ENCODE measurements at regions not wholly inside any gene's neighbourhood (a gene's known extent, or its start where the extent isn't known, plus 50 kb on each side); places are given as distances from the start of the nearest gene placed in this dataset.
"Not testable (repeated sequence)": the region's sequence is repeated elsewhere in the genome, so short reads cannot be mapped to it uniquely, and the experiment has no call there.

DNA sequence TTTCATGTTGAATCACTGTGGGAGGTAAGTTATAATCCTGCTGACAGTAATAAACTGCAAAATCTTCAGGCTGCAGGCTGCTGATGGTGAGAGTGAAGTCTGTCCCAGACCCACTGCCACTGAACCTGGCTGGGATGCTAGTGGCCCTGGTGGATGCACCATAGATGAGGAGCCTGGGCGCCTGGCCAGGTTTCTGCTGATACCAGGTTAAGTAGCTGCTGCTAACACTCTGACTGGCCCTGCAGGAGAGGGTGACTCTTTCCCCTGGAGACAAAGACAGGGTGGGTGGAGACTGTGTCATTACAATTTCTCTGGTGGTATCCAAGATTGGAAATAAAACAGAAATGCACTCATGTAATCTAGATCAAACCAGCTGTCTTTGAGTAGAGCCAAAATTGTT lies 287.0 kb downstream of the RPIA start:
- TF ChIP-seq, protein P1, sequence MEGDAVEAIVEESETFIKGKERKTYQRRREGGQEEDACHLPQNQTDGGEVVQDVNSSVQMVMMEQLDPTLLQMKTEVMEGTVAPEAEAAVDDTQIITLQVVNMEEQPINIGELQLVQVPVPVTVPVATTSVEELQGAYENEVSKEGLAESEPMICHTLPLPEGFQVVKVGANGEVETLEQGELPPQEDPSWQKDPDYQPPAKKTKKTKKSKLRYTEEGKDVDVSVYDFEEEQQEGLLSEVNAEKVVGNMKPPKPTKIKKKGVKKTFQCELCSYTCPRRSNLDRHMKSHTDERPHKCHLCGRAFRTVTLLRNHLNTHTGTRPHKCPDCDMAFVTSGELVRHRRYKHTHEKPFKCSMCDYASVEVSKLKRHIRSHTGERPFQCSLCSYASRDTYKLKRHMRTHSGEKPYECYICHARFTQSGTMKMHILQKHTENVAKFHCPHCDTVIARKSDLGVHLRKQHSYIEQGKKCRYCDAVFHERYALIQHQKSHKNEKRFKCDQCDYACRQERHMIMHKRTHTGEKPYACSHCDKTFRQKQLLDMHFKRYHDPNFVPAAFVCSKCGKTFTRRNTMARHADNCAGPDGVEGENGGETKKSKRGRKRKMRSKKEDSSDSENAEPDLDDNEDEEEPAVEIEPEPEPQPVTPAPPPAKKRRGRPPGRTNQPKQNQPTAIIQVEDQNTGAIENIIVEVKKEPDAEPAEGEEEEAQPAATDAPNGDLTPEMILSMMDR (IDR thresholded peaks at IDR 0.05): not testable (repeated sequence)
- not testable (repeated sequence) for TF ChIP-seq POLR2A (IDR thresholded peaks at IDR 0.05)
